Right atrium auricular region (tissue), 2 donors: ENCODE measurements at regions not wholly inside any gene's neighbourhood (a gene's known extent, or its start where the extent isn't known, plus 50 kb on each side); places are given as distances from the start of the nearest gene placed in this dataset.

ENCODE experiments used
- DNase-seq: peaks from one replicate; pipeline ENCODE4 v3.0.0-alpha.2; 2019; ENCODE audit warnings: low spot score
- H3K27ac ChIP-seq, 2 donors: fragments of 200-600 bp; sonication (generic); 1 replicate in 1 of 2; 2 replicates in 1 of 2; pipeline ENCODE4 v1.5.1; 2016 to 2019
- H3K27me3 ChIP-seq, 2 donors: fragments of 200-600 bp; sonication (generic); one replicate each; pipeline versions ENCODE4 v1.5.1 to v1.6.0; 2017 to 2019
- H3K36me3 ChIP-seq: fragments of 200-600 bp; sonication (generic); one replicate; pipeline ENCODE4 v1.5.1; 2016
- H3K4me1 ChIP-seq, 2 donors: fragments of 200-600 bp; sonication (generic); one replicate each; pipeline versions ENCODE4 v1.5.1 to v1.6.0; 2017 to 2019
- H3K4me3 ChIP-seq, 2 donors: fragments of 200-600 bp; sonication (generic); 1 replicate in 1 of 2; 2 replicates in 1 of 2; pipeline ENCODE4 v1.5.1; 2017 to 2019; ENCODE audit warnings: mild to moderate bottlenecking in 1 of 2, moderate library complexity in 1 of 2
- H3K9me3 ChIP-seq, 2 donors: fragments of 200-600 bp; sonication (generic); one replicate each; pipeline ENCODE4 v1.5.1; 2019
- TF ChIP-seq, protein P1 (sequence below), 2 donors: fragments of 200-600 bp; sonication (generic); IDR thresholded peaks; one replicate each; pipeline ENCODE4 v1.5.1; 2019; ENCODE audit warnings: antibody characterized with exemption in 2 of 2

DNA sequence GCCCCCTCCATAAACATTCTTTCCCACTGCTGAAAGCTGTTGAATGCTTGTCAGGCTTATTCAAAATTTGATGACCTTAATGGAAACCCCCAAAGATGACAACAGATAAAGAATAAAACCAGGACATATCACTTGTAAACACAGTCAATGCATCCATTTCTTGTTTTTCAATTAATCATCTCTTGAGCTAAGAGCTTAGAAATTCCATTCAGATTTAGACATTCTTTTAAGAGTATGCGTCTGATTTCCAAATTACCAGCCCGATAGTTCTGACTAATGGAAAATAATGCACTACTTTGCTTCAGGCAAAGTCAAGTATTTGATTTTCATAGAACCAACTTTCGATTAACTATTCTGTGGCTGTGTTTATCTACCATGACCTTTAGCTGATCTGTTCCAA, 100.6 kb upstream of the RUNX1 start:
- TF ChIP-seq, protein P1, sequence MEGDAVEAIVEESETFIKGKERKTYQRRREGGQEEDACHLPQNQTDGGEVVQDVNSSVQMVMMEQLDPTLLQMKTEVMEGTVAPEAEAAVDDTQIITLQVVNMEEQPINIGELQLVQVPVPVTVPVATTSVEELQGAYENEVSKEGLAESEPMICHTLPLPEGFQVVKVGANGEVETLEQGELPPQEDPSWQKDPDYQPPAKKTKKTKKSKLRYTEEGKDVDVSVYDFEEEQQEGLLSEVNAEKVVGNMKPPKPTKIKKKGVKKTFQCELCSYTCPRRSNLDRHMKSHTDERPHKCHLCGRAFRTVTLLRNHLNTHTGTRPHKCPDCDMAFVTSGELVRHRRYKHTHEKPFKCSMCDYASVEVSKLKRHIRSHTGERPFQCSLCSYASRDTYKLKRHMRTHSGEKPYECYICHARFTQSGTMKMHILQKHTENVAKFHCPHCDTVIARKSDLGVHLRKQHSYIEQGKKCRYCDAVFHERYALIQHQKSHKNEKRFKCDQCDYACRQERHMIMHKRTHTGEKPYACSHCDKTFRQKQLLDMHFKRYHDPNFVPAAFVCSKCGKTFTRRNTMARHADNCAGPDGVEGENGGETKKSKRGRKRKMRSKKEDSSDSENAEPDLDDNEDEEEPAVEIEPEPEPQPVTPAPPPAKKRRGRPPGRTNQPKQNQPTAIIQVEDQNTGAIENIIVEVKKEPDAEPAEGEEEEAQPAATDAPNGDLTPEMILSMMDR (IDR thresholded peaks at IDR 0.05), result no peak
- no peak for DNase-seq
- no peak overlapping the region for H3K27ac ChIP-seq
- H3K4me1 ChIP-seq, result no peaks in the 10 kb centered on the region
- H3K9me3 ChIP-seq, result no peaks in the 10 kb centered on the region
- H3K36me3 ChIP-seq, result no peaks in the 10 kb centered on the region
- H3K4me3 ChIP-seq, result no peak overlapping the region
- H3K27me3 ChIP-seq, result no peaks in the 10 kb centered on the region

DNA sequence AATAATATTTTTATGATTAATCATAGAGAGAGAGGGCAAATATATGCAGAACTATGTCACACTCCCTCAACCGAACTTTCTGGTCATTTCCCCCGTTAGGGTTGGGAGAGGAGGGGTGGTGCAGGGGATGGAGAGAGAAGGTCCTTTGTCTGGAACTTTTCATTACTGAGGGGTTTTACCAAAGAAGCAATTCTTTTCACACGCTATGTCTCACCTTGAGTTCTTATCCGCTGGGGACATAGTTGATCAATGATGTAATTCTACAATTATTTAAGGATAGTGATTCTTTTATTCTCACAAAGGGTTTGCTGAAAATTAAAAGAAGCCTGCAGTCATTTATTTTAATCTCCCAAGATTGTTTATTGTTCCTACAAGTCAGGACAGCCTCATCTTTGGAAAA, 98.3 kb upstream of the RUNX1 start:
- H3K9me3 ChIP-seq, result no peaks in the 10 kb centered on the region
- no peak overlapping the region for H3K4me3 ChIP-seq
- no peak for DNase-seq
- H3K27me3 ChIP-seq, result no peaks in the 10 kb centered on the region
- no peaks in the 10 kb centered on the region for H3K4me1 ChIP-seq
- TF ChIP-seq, protein P1 (IDR thresholded peaks at IDR 0.05), result no peak
- no peak overlapping the region for H3K27ac ChIP-seq
- H3K36me3 ChIP-seq, result no peaks in the 10 kb centered on the region

DNA sequence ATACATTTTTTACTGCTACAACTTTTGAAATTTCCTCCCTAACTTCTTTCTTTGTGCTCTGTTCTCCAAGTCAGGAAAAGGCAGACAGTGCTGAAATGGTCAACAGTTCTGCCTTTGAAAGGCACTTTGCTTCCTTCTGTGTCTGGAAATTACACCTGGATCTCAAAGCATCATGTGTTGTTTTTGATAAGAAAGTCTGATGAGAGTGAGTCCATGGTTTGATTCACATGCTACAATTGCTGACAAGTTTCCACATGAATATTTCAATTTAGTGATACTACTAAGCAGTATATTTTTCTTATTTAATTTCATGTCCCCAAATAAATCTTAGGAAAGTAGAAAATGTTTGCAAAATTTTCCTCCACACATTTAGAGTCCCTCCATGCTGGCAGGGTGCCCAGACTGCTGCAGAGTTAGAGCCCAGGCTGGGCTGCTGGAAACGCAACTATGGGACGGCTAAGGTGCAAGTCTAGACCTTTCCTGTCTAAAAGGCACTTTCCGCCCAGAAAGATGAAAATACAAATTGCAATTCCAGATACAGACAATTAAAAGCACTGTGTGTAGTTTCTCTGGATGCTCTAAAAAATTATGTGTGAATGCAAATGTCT, 96.6 kb upstream of the RUNX1 start:
- Histone ChIP-seq H3K9me3 (no peaks in the 10 kb centered on the region), H3K27ac (no peak overlapping the region), H3K36me3 (no peaks in the 10 kb centered on the region), H3K4me1 (no peaks in the 10 kb centered on the region), H3K4me3 (no peak overlapping the region), H3K27me3 (no peaks in the 10 kb centered on the region)
- DNase-seq, result no peak
- TF ChIP-seq, protein P1 (IDR thresholded peaks at IDR 0.05), result no peak

DNA sequence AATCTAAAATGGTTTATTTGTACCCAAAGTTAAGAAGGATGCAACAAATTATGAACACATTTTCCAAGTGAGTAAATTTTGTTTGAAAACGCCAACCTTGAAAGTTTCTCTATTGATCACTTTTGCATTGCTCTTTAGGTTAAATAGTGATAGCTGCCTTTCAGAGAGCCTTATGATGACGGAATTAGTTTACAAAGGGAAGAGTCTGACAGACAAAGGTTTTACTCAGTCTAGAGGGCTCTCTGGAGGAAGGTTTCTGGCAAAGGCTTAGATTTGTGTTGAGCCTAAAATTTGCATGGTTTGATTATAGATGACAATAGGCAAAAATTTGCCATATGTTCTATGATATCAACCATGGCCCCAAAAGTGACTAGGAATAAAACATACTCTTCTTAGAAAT, 95.9 kb upstream of the RUNX1 start:
- H3K27me3 ChIP-seq, result no peaks in the 10 kb centered on the region
- H3K27ac ChIP-seq, result no peak overlapping the region
- TF ChIP-seq, protein P1 (IDR thresholded peaks at IDR 0.05), result no peak
- no peak for DNase-seq
- H3K9me3 ChIP-seq, result no peaks in the 10 kb centered on the region
- H3K4me3 ChIP-seq, result no peak overlapping the region
- H3K4me1 ChIP-seq, result no peaks in the 10 kb centered on the region
- no peaks in the 10 kb centered on the region for H3K36me3 ChIP-seq

DNA sequence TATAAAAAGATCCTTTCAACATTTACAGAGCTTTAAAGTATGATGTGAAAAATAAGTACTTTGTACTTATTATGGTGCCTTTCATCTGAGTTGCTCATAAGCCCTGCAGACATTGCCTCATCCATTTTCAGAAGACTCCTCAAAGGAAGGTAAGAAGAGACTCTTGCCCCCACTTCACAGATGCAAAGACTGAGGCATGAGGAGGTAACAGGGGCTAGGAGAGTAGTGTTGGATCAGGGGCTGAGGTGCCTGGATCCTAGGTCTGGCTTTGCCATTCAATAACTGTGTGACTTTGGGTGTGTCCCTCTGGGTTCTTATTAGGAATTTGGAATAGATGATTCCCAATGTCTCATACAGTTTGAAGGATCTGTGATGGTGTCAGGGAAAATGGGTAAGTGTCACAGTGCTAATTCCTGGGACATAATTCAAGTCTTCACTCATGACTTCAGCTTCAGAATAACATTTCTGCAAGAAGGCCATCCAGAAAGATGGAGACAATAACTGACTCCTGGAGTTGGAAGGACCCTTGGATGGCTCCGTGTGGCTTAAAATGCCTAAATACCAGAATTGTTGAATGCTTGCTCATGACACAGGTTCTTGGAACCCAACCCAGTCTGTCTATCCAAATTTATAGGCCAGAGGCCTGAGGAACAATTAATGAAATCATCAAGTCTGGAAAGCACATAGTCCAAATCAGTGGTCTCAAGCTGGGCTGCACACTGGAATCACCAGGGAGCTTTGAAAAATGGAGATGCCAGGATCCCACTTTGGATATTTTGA, 93.1 kb upstream of the RUNX1 start:
- Histone ChIP-seq H3K27me3 (no peaks in the 10 kb centered on the region), H3K36me3 (no peaks in the 10 kb centered on the region), H3K9me3 (no peaks in the 10 kb centered on the region), H3K4me1 (no peaks in the 10 kb centered on the region), H3K4me3 (no peak overlapping the region), H3K27ac (no peak overlapping the region)
- TF ChIP-seq, protein P1 (IDR thresholded peaks at IDR 0.05), result no peak
- DNase-seq, result no peak

DNA sequence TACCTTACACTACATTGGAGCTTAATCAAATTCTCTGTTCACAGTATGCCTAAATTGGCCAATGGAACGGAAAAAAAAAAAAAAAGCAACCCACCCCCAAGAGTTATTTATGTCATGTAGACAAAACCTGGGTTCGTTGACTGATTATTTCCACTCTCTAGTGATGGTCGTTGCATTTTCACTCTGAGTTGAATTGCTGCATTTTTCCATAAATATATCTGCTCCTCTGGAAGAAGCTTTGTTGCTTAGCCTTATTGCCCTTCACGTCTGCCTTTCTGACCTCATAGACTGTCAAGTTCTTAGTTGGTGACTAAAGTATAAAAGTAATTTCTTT, 90.2 kb upstream of the RUNX1 start:
- no peak overlapping the region for H3K4me3 ChIP-seq
- H3K4me1 ChIP-seq, result no peaks in the 10 kb centered on the region
- no peak overlapping the region for H3K27ac ChIP-seq
- H3K9me3 ChIP-seq, result no peaks in the 10 kb centered on the region
- H3K27me3 ChIP-seq, result no peaks in the 10 kb centered on the region
- DNase-seq, result no peak
- H3K36me3 ChIP-seq, result no peaks in the 10 kb centered on the region
- TF ChIP-seq, protein P1 (IDR thresholded peaks at IDR 0.05), result no peak
